ENCODE measurements at regions not wholly inside any gene's neighbourhood (a gene's known extent, or its start where the extent isn't known, plus 50 kb on each side); places are given as distances from the start of the nearest gene placed in this dataset.

DNA sequence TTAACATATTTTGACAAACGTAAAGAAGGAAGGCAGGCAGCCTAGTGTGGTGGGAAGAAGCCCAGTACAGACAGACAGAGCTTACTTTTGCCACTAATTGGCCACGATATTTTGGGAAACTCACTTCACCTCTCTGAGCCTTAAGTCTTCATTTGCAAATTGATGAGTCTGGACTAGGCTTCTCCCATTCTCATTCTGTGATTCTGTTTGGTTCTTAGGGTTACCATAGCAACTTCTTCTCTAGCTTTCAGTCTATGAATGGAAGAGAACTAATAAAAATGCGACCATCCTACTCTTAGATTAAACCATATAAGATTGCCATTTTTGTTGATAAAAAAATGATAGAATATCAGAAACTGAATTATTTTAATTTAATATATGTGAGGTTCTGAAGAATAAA is 210.5 kb downstream of the SNAPC1 start:
- TF ChIP-seq, protein P1, sequence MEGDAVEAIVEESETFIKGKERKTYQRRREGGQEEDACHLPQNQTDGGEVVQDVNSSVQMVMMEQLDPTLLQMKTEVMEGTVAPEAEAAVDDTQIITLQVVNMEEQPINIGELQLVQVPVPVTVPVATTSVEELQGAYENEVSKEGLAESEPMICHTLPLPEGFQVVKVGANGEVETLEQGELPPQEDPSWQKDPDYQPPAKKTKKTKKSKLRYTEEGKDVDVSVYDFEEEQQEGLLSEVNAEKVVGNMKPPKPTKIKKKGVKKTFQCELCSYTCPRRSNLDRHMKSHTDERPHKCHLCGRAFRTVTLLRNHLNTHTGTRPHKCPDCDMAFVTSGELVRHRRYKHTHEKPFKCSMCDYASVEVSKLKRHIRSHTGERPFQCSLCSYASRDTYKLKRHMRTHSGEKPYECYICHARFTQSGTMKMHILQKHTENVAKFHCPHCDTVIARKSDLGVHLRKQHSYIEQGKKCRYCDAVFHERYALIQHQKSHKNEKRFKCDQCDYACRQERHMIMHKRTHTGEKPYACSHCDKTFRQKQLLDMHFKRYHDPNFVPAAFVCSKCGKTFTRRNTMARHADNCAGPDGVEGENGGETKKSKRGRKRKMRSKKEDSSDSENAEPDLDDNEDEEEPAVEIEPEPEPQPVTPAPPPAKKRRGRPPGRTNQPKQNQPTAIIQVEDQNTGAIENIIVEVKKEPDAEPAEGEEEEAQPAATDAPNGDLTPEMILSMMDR (IDR thresholded peaks at IDR 0.05) = no peak
- TF ChIP-seq POLR2A (IDR thresholded peaks at IDR 0.05) = no peak

Measured in adrenal gland (tissue), 5 donors.